ENCODE measurements at regions not wholly inside any gene's neighbourhood (a gene's known extent, or its start where the extent isn't known, plus 50 kb on each side); places are given as distances from the start of the nearest gene placed in this dataset.

GRCh38 chr11:42727879-42728278, 583.9 kb upstream of the API5 start:
- Histone ChIP-seq H3K4me3 (ENCODE audit: low read depth in 1 of 5, low read length in 5 of 5) (no peak overlapping the region), H3K27ac (ENCODE audit: low read depth, low read length) (no peak overlapping the region), H3K36me3 (ENCODE audit: control insufficient read depth in 5 of 5, insufficient read depth in 5 of 5, low read length in 5 of 5) (no peaks in the 10 kb centered on the region), H3K9ac (ENCODE audit: low read length in 5 of 5) (no peak overlapping the region), H3K4me1 (ENCODE audit: control insufficient read depth in 5 of 5, insufficient read depth in 5 of 5, low read length in 5 of 5) (no peaks in the 10 kb centered on the region), H3K27me3 (ENCODE audit: control insufficient read depth in 5 of 5, insufficient read depth in 4 of 5, low read length in 5 of 5) (no peaks in the 10 kb centered on the region), H3K9me3 (ENCODE audit: control insufficient read depth in 5 of 5, low read length in 5 of 5) (no peaks in the 10 kb centered on the region)

DNA sequence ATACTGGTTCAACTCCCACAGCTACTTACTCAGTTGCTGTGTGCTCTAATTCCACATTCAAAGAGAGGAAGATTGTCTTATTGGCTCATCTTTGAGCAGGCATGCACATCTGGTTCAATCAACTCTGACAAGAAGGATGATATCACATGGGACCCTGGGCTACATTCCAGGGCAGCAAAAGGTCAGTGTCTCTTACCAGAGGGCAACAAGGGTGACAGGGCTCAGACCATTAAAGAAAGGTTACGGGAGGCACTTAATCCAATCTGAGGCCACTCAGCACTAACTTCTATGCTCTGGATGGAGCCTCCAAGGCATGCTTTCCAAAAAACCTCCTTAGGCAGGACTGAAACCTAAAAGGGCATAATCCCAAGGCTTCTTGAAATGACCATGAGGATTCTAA, 549.4 kb upstream of the API5 start:
- Histone ChIP-seq H3K27ac (ENCODE audit: low read depth, low read length) (no peak overlapping the region), H3K4me3 (ENCODE audit: low read depth in 1 of 5, low read length in 5 of 5) (no peak overlapping the region), H3K4me1 (ENCODE audit: control insufficient read depth in 5 of 5, insufficient read depth in 5 of 5, low read length in 5 of 5) (peaks cover 0 to 11% (median 0%) of the 10 kb centered on the region in 5 donors), H3K9me3 (ENCODE audit: control insufficient read depth in 5 of 5, low read length in 5 of 5) (no peaks in the 10 kb centered on the region), H3K36me3 (ENCODE audit: control insufficient read depth in 5 of 5, insufficient read depth in 5 of 5, low read length in 5 of 5) (no peaks in the 10 kb centered on the region), H3K27me3 (ENCODE audit: control insufficient read depth in 5 of 5, insufficient read depth in 4 of 5, low read length in 5 of 5) (no peaks in the 10 kb centered on the region), H3K9ac (ENCODE audit: low read length in 5 of 5) (no peak overlapping the region)

GRCh38 chr11:42764936-42765335, 546.9 kb upstream of the API5 start:
- Histone ChIP-seq H3K9me3 (ENCODE audit: control insufficient read depth in 5 of 5, low read length in 5 of 5) (no peaks in the 10 kb centered on the region), H3K4me1 (ENCODE audit: control insufficient read depth in 5 of 5, insufficient read depth in 5 of 5, low read length in 5 of 5) (peaks cover 0 to 11% (median 0%) of the 10 kb centered on the region in 5 donors), H3K27me3 (ENCODE audit: control insufficient read depth in 5 of 5, insufficient read depth in 4 of 5, low read length in 5 of 5) (no peaks in the 10 kb centered on the region), H3K4me3 (ENCODE audit: low read depth in 1 of 5, low read length in 5 of 5) (no peak overlapping the region), H3K36me3 (ENCODE audit: control insufficient read depth in 5 of 5, insufficient read depth in 5 of 5, low read length in 5 of 5) (no peaks in the 10 kb centered on the region), H3K9ac (ENCODE audit: low read length in 5 of 5) (no peak overlapping the region), H3K27ac (ENCODE audit: low read depth, low read length) (no peak overlapping the region)

DNA sequence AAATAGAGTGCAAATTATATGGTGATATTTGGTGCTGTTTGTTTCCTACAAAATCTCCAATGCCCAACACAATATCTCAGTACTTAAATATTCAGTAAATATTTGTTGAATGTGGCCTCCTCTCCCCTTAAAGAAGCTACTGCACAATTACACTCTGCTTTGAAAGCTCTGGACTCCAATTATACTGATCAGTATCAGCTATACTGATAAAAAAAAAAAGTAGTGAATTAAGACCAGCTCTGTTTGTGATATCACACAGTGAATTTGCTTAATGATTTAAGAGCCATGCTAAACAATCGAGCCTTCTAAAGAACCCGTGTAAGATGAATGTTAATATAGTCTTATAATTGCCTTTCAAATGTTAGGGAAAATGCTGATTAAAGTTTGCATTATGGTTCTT, 543.2 kb upstream of the API5 start:
- Histone ChIP-seq H3K27me3 (ENCODE audit: control insufficient read depth in 5 of 5, insufficient read depth in 4 of 5, low read length in 5 of 5) (no peaks in the 10 kb centered on the region), H3K27ac (ENCODE audit: low read depth, low read length) (no peak overlapping the region), H3K9me3 (ENCODE audit: control insufficient read depth in 5 of 5, low read length in 5 of 5) (no peaks in the 10 kb centered on the region), H3K9ac (ENCODE audit: low read length in 5 of 5) (no peak overlapping the region), H3K4me3 (ENCODE audit: low read depth in 1 of 5, low read length in 5 of 5) (no peak overlapping the region), H3K4me1 (ENCODE audit: control insufficient read depth in 5 of 5, insufficient read depth in 5 of 5, low read length in 5 of 5) (peaks cover 0 to 11% (median 0%) of the 10 kb centered on the region in 5 donors), H3K36me3 (ENCODE audit: control insufficient read depth in 5 of 5, insufficient read depth in 5 of 5, low read length in 5 of 5) (no peaks in the 10 kb centered on the region)

- Histone ChIP-seq H3K4me3 (ENCODE audit: low read depth in 1 of 5, low read length in 5 of 5) (no peak overlapping the region), H3K9ac (ENCODE audit: low read length in 5 of 5) (no peak overlapping the region), H3K4me1 (ENCODE audit: control insufficient read depth in 5 of 5, insufficient read depth in 5 of 5, low read length in 5 of 5) (peaks cover 0 to 11% (median 0%) of the 10 kb centered on the region in 5 donors), H3K27ac (ENCODE audit: low read depth, low read length) (no peak overlapping the region), H3K9me3 (ENCODE audit: control insufficient read depth in 5 of 5, low read length in 5 of 5) (no peaks in the 10 kb centered on the region), H3K36me3 (ENCODE audit: control insufficient read depth in 5 of 5, insufficient read depth in 5 of 5, low read length in 5 of 5) (no peaks in the 10 kb centered on the region), H3K27me3 (ENCODE audit: control insufficient read depth in 5 of 5, insufficient read depth in 4 of 5, low read length in 5 of 5) (no peaks in the 10 kb centered on the region)
Observed at GRCh38 chr11:42770444-42771065, 541.2 kb upstream of the API5 start.

- H3K27ac ChIP-seq (ENCODE audit: low read depth, low read length), result no peak overlapping the region
- no peaks in the 10 kb centered on the region for H3K9me3 ChIP-seq (ENCODE audit: control insufficient read depth in 5 of 5, low read length in 5 of 5)
- H3K9ac ChIP-seq (ENCODE audit: low read length in 5 of 5), result no peak overlapping the region
- no peaks in the 10 kb centered on the region for H3K27me3 ChIP-seq (ENCODE audit: control insufficient read depth in 5 of 5, insufficient read depth in 4 of 5, low read length in 5 of 5)
- no peaks in the 10 kb centered on the region for H3K36me3 ChIP-seq (ENCODE audit: control insufficient read depth in 5 of 5, insufficient read depth in 5 of 5, low read length in 5 of 5)
- H3K4me3 ChIP-seq (ENCODE audit: low read depth in 1 of 5, low read length in 5 of 5), result no peak overlapping the region
- H3K4me1 ChIP-seq (ENCODE audit: control insufficient read depth in 5 of 5, insufficient read depth in 5 of 5, low read length in 5 of 5), result no peaks in the 10 kb centered on the region
Observed at GRCh38 chr11:42772886-42773285, 538.9 kb upstream of the API5 start.

- no peaks in the 10 kb centered on the region for H3K36me3 ChIP-seq (ENCODE audit: control insufficient read depth in 5 of 5, insufficient read depth in 5 of 5, low read length in 5 of 5)
Observed at GRCh38 chr11:42773729-42774128, 538.1 kb upstream of the API5 start.

GRCh38 chr11:42774567-42774966, 537.2 kb upstream of the API5 start:
- Histone ChIP-seq H3K9me3 (ENCODE audit: control insufficient read depth in 5 of 5, low read length in 5 of 5) (no peaks in the 10 kb centered on the region), H3K9ac (ENCODE audit: low read length in 5 of 5) (no peak overlapping the region), H3K27ac (ENCODE audit: low read depth, low read length) (no peak overlapping the region), H3K4me3 (ENCODE audit: low read depth in 1 of 5, low read length in 5 of 5) (no peak overlapping the region), H3K27me3 (ENCODE audit: control insufficient read depth in 5 of 5, insufficient read depth in 4 of 5, low read length in 5 of 5) (no peaks in the 10 kb centered on the region), H3K36me3 (ENCODE audit: control insufficient read depth in 5 of 5, insufficient read depth in 5 of 5, low read length in 5 of 5) (no peaks in the 10 kb centered on the region), H3K4me1 (ENCODE audit: control insufficient read depth in 5 of 5, insufficient read depth in 5 of 5, low read length in 5 of 5) (no peaks in the 10 kb centered on the region)

More at GRCh38 chr11:42773729-42774128, 538.1 kb upstream of the API5 start:
- no peak overlapping the region for H3K4me3 ChIP-seq (ENCODE audit: low read depth in 1 of 5, low read length in 5 of 5)
- H3K27ac ChIP-seq (ENCODE audit: low read depth, low read length), result no peak overlapping the region
- no peaks in the 10 kb centered on the region for H3K9me3 ChIP-seq (ENCODE audit: control insufficient read depth in 5 of 5, low read length in 5 of 5)
- H3K9ac ChIP-seq (ENCODE audit: low read length in 5 of 5), result no peak overlapping the region
- H3K27me3 ChIP-seq (ENCODE audit: control insufficient read depth in 5 of 5, insufficient read depth in 4 of 5, low read length in 5 of 5), result no peaks in the 10 kb centered on the region
- H3K4me1 ChIP-seq (ENCODE audit: control insufficient read depth in 5 of 5, insufficient read depth in 5 of 5, low read length in 5 of 5), result no peaks in the 10 kb centered on the region

DNA sequence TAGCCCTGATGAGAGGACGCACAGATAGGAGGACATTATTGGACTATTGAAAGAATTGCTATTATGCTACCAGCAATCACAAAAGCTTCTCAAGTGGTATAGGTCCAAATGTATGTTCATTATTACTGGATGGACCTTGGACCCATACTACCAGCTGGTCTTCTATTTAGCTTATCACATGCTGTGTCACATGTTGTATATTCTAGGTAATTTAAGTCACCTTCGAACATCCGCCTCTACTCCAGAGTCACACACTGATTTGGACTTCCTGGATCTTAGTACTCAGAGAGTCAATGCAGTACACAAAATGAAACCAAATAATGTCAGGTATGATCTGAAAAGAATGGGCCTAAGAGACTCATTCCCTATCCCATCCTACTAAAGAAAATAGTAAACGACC, 534.0 kb upstream of the API5 start:
- Histone ChIP-seq H3K36me3 (ENCODE audit: control insufficient read depth in 5 of 5, insufficient read depth in 5 of 5, low read length in 5 of 5) (no peaks in the 10 kb centered on the region), H3K27me3 (ENCODE audit: control insufficient read depth in 5 of 5, insufficient read depth in 4 of 5, low read length in 5 of 5) (no peaks in the 10 kb centered on the region), H3K27ac (ENCODE audit: low read depth, low read length) (no peak overlapping the region), H3K9me3 (ENCODE audit: control insufficient read depth in 5 of 5, low read length in 5 of 5) (no peaks in the 10 kb centered on the region), H3K9ac (ENCODE audit: low read length in 5 of 5) (no peak overlapping the region), H3K4me3 (ENCODE audit: low read depth in 1 of 5, low read length in 5 of 5) (no peak overlapping the region), H3K4me1 (ENCODE audit: control insufficient read depth in 5 of 5, insufficient read depth in 5 of 5, low read length in 5 of 5) (no peaks in the 10 kb centered on the region)

- Histone ChIP-seq H3K4me1 (ENCODE audit: control insufficient read depth in 5 of 5, insufficient read depth in 5 of 5, low read length in 5 of 5) (no peaks in the 10 kb centered on the region), H3K9me3 (ENCODE audit: control insufficient read depth in 5 of 5, low read length in 5 of 5) (no peaks in the 10 kb centered on the region), H3K9ac (ENCODE audit: low read length in 5 of 5) (no peak overlapping the region), H3K27me3 (ENCODE audit: control insufficient read depth in 5 of 5, insufficient read depth in 4 of 5, low read length in 5 of 5) (no peaks in the 10 kb centered on the region), H3K36me3 (ENCODE audit: control insufficient read depth in 5 of 5, insufficient read depth in 5 of 5, low read length in 5 of 5) (no peaks in the 10 kb centered on the region), H3K4me3 (ENCODE audit: low read depth in 1 of 5, low read length in 5 of 5) (no peak overlapping the region), H3K27ac (ENCODE audit: low read depth, low read length) (no peak overlapping the region)
Observed at GRCh38 chr11:42778193-42778592, 533.6 kb upstream of the API5 start.

DNA sequence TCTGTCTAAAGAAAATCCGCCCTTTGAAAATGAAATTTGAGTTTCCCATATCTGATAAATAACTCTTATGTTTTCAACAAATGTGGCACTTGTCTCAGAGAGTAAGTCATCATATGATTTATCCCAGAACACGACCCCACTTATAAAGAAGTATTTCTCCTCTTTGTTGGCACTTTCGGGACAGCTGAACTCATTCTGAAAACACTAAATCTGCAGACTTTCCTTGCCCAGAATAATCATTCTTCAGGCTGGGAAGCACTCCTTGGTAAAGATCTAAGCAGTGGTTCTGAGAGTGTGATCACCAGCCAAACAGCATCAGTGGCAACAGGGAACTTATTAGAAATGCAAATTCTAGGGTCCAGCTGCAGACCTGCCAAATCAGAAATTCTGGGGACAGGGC, 532.2 kb upstream of the API5 start:
- H3K36me3 ChIP-seq (ENCODE audit: control insufficient read depth in 5 of 5, insufficient read depth in 5 of 5, low read length in 5 of 5), result no peaks in the 10 kb centered on the region
- peaks cover 0 to under 1% (median 0%) of the 10 kb centered on the region in 5 donors for H3K4me1 ChIP-seq (ENCODE audit: control insufficient read depth in 5 of 5, insufficient read depth in 5 of 5, low read length in 5 of 5)
- H3K27me3 ChIP-seq (ENCODE audit: control insufficient read depth in 5 of 5, insufficient read depth in 4 of 5, low read length in 5 of 5), result no peaks in the 10 kb centered on the region
- no peak overlapping the region for H3K9ac ChIP-seq (ENCODE audit: low read length in 5 of 5)
- no peak overlapping the region for H3K4me3 ChIP-seq (ENCODE audit: low read depth in 1 of 5, low read length in 5 of 5)
- no peak overlapping the region for H3K27ac ChIP-seq (ENCODE audit: low read depth, low read length)
- H3K9me3 ChIP-seq (ENCODE audit: control insufficient read depth in 5 of 5, low read length in 5 of 5), result no peaks in the 10 kb centered on the region
